ENCODE measurements at regions not wholly inside any gene's neighbourhood (a gene's known extent, or its start where the extent isn't known, plus 50 kb on each side); places are given as distances from the start of the nearest gene placed in this dataset.

GRCh38 chr10:21047511-21047910 lies 150.4 kb upstream of the NEBL start:
- TF ChIP-seq CTCF (IDR thresholded peaks at IDR 0.05 in 8 of 11, conservative IDR thresholded peaks at IDR 0.05 in 3 of 11) (no peak), POLR2AphosphoS5 (IDR thresholded peaks at IDR 0.05) (no peak), POLR2A (IDR thresholded peaks at IDR 0.05) (no peak)
